ENCODE measurements at regions not wholly inside any gene's neighbourhood (a gene's known extent, or its start where the extent isn't known, plus 50 kb on each side); places are given as distances from the start of the nearest gene placed in this dataset.

DNA sequence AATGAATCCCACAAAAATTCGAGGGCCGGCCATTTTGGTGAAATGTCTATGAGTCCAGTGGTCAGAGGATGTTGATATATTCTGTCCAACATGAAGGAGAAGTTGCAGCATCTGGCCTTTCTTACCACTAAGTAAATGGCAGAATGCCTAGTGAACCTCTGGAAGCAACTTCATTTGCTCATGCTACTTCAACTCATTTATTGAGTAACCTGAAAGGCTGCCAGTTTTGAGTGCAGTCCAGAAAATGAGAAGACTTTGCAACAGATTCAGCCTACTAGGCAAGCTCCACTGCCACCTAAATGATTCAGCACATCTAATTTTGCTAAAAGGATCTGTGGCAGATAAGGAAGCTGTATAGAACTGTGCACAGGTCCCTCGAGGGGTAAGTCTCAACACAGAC lies 265.0 kb downstream of the OPA1 start:
- H3K9me3 Mint-ChIP-seq: no peaks in the 10 kb centered on the region
- H3K27ac ChIP-seq (ENCODE audit: low read length): no peak overlapping the region
- WGBS (ENCODE audit: insufficient coverage): 80% methylated on average over 2 of the region's 3 CpGs

DNA sequence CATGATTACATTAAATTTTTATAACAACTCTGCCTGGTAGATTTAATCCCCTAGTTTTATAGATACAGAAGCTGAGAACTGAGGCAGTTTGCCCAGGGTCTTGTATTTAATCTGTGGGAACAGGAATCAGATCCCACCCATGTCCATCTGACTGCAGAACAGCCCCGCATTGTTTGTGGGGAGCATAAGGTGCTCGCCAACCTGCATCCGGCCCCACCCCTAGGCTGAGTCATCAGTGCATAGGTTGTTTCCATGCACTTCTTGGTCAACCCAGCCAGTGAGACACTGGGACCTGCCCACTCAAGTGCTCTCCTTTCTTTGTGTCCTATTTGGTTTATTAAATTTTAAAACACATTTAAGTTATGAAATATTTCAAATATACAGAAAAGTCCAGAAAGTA lies 266.2 kb downstream of the OPA1 start:
- ATAC-seq (replicated peaks in 1 of 4): no peak
- Mint-ChIP-seq H3K27me3 (peaks cover 0 to 1% of the 10 kb centered on the region in 2 donors), H3K36me3 (no peaks in the 10 kb centered on the region), H3K4me3 (no peak overlapping the region), H3K9me3 (no peaks in the 10 kb centered on the region), H3K27ac (no peak overlapping the region), H3K4me1 (no peaks in the 10 kb centered on the region)
- no peak overlapping the region for H3K4me3 ChIP-seq (ENCODE audit: control insufficient read depth in 1 of 2, extremely low read depth in 1 of 2, low read length in 1 of 2)
- ChIA-PET POLR2A (no interaction called here), CTCF (interaction anchor here in 1 of 2 donors (0.6 kb wide), 1 partner anchor 186 kb away, joined by 3 read pairs; no protein-coding TSS in a partner anchor)
- no CpG with 5 or more reads among the region's 3 CpGs for WGBS (ENCODE audit: insufficient coverage)
- H3K4me1 ChIP-seq (ENCODE audit: control insufficient read depth in 1 of 2, extremely low read depth in 1 of 2, insufficient read depth in 2 of 2, low read length in 2 of 2): no peaks in the 10 kb centered on the region
- H3K9me3 ChIP-seq: no peaks in the 10 kb centered on the region
- H3K36me3 ChIP-seq (ENCODE audit: control insufficient read depth in 2 of 2, extremely low read depth in 1 of 2, insufficient read depth in 1 of 2, low read length in 1 of 2): no peaks in the 10 kb centered on the region
- no peak overlapping the region for H3K27ac ChIP-seq (ENCODE audit: low read length)
- no peak for DNase-seq
- no peaks in the 10 kb centered on the region for H3K27me3 ChIP-seq (replicated peaks in 1 of 2; ENCODE audit: control insufficient read depth in 2 of 2, extremely low read depth in 1 of 2, insufficient read depth in 2 of 2, low read length in 1 of 2)

More for the DNA sequence above, 265.0 kb downstream of the OPA1 start:
- H3K36me3 Mint-ChIP-seq: no peaks in the 10 kb centered on the region
- Histone ChIP-seq H3K9me3 (no peaks in the 10 kb centered on the region), H3K4me3 (ENCODE audit: control insufficient read depth in 1 of 2, extremely low read depth in 1 of 2, low read length in 1 of 2) (no peak overlapping the region), H3K4me1 (ENCODE audit: control insufficient read depth in 1 of 2, extremely low read depth in 1 of 2, insufficient read depth in 2 of 2, low read length in 2 of 2) (no peaks in the 10 kb centered on the region), H3K36me3 (ENCODE audit: control insufficient read depth in 2 of 2, extremely low read depth in 1 of 2, insufficient read depth in 1 of 2, low read length in 1 of 2) (no peaks in the 10 kb centered on the region), H3K27me3 (replicated peaks in 1 of 2; ENCODE audit: control insufficient read depth in 2 of 2, extremely low read depth in 1 of 2, insufficient read depth in 2 of 2, low read length in 1 of 2) (no peaks in the 10 kb centered on the region)
- POLR2A ChIA-PET: no interaction called here
- H3K27me3 Mint-ChIP-seq: no peaks in the 10 kb centered on the region
- no peaks in the 10 kb centered on the region for H3K4me1 Mint-ChIP-seq
- no peak overlapping the region for H3K27ac Mint-ChIP-seq
- DNase-seq: no peak
- CTCF ChIA-PET: no interaction called here
- no peak overlapping the region for H3K4me3 Mint-ChIP-seq
- ATAC-seq (replicated peaks in 1 of 4): no peak

DNA sequence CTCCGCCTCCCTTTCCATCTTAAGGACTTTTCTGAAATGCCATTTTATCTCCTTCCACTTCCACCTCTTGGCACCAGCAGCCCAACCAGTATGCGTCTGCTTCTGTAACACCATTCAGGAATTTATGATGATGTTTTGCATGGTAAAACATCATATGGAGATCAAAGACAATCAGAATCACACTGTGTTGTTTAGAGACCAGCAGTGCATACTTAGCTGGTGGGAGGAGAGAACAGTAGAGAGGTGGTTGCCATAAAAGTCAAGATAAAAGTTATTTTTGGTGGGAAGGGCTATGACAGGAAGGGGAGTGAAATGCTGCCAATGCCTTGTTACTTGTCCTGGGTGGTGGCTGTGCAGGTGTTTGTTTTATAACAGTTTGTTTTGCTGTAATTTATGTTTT lies 268.0 kb downstream of the OPA1 start:
- Mint-ChIP-seq H3K4me1 (peaks cover 0 to 4% (median 0%) of the 10 kb centered on the region in 3 donors), H3K27me3 (peaks cover 0 to 1% of the 10 kb centered on the region in 2 donors), H3K4me3 (no peak overlapping the region), H3K36me3 (no peaks in the 10 kb centered on the region), H3K9me3 (no peaks in the 10 kb centered on the region), H3K27ac (no peak overlapping the region)
- Histone ChIP-seq H3K4me3 (ENCODE audit: control insufficient read depth in 1 of 2, extremely low read depth in 1 of 2, low read length in 1 of 2) (no peak overlapping the region), H3K36me3 (ENCODE audit: control insufficient read depth in 2 of 2, extremely low read depth in 1 of 2, insufficient read depth in 1 of 2, low read length in 1 of 2) (no peaks in the 10 kb centered on the region), H3K27ac (ENCODE audit: low read length) (no peak overlapping the region), H3K9me3 (no peaks in the 10 kb centered on the region), H3K4me1 (ENCODE audit: control insufficient read depth in 1 of 2, extremely low read depth in 1 of 2, insufficient read depth in 2 of 2, low read length in 2 of 2) (no peaks in the 10 kb centered on the region), H3K27me3 (replicated peaks in 1 of 2; ENCODE audit: control insufficient read depth in 2 of 2, extremely low read depth in 1 of 2, insufficient read depth in 2 of 2, low read length in 1 of 2) (no peaks in the 10 kb centered on the region)
- no peak for ATAC-seq (replicated peaks in 1 of 4)
- no CpG with 5 or more reads among the region's 2 CpGs for WGBS (ENCODE audit: insufficient coverage)
- ChIA-PET POLR2A (no interaction called here), CTCF (no interaction called here)
- DNase-seq: no peak

DNA sequence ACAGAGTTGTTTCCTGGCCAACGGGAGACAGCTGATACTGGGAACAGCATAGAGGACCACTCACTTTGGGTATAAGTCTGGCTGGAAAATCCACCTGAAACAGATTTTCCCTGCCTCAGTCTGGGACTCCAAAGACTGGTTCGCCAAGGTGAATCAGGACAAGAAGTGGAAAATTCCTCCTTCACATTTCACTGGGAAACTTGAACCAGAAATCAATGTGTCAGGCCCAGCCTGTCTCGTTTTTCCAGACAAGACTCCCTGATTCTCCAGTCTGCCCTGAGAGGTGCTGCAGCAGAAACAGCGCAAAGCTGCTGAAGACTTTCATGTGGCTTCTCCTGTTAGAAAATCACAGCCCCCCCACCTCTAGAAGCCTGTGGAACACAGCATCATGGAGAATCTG lies 269.8 kb downstream of the OPA1 start:
- Mint-ChIP-seq H3K27ac (no peak overlapping the region), H3K36me3 (no peaks in the 10 kb centered on the region), H3K9me3 (no peaks in the 10 kb centered on the region), H3K4me3 (no peak overlapping the region), H3K27me3 (peaks cover 0 to 6% of the 10 kb centered on the region in 2 donors), H3K4me1 (peaks cover 0 to 4% (median 0%) of the 10 kb centered on the region in 3 donors)
- Histone ChIP-seq H3K4me3 (ENCODE audit: control insufficient read depth in 1 of 2, extremely low read depth in 1 of 2, low read length in 1 of 2) (no peak overlapping the region), H3K27ac (ENCODE audit: low read length) (no peak overlapping the region), H3K36me3 (ENCODE audit: control insufficient read depth in 2 of 2, extremely low read depth in 1 of 2, insufficient read depth in 1 of 2, low read length in 1 of 2) (no peaks in the 10 kb centered on the region), H3K9me3 (no peaks in the 10 kb centered on the region), H3K4me1 (ENCODE audit: control insufficient read depth in 1 of 2, extremely low read depth in 1 of 2, insufficient read depth in 2 of 2, low read length in 2 of 2) (no peaks in the 10 kb centered on the region), H3K27me3 (replicated peaks in 1 of 2; ENCODE audit: control insufficient read depth in 2 of 2, extremely low read depth in 1 of 2, insufficient read depth in 2 of 2, low read length in 1 of 2) (peaks cover 0 to 7% of the 10 kb centered on the region in 2 experiments)
- 63% methylated on average over 2 of the region's 4 CpGs for WGBS (ENCODE audit: insufficient coverage)
- DNase-seq (no peak), ATAC-seq (replicated peaks in 1 of 4) (no peak)
- CTCF ChIA-PET: no interaction called here
- POLR2A ChIA-PET: no interaction called here

DNA sequence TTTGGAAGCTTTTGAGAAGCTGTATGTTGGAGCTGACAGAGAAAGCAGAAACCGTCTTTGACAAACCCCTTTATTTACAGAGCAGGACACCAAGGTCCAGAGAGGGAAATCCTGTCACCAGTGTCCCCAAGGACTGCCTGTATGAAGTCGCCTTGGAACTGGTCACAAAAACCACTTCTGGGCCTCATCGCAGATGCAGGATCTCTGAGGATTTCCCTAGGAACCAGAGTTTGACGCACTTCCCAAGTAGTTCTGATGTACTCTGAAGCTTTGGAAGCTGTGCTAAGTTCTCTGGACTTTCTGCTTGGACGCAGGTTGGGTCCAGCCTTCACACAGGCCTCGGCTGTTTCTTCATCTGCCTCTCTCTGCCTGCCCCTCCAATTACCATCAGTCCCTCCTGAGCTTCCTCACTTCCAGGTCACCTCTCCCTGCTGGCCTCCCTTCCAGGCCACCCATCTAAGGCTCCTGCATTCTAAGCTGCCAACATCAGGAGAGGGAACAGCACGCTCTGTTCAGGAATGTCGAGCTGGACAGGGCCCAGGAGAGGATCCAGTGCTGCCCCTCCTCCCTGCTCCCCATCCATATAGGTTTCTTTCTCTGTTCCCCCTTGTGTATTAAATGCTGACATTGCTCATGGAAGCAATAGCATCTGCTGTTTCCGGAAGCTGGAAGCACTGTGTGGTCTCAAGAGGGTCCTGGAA lies 270.8 kb downstream of the OPA1 start:
- no peaks in the 10 kb centered on the region for H3K9me3 ChIP-seq
- CTCF ChIA-PET: no interaction called here
- no peak overlapping the region for H3K4me3 ChIP-seq (ENCODE audit: control insufficient read depth in 1 of 2, extremely low read depth in 1 of 2, low read length in 1 of 2)
- peaks cover 0 to 9% of the 10 kb centered on the region in 2 experiments for H3K27me3 ChIP-seq (replicated peaks in 1 of 2; ENCODE audit: control insufficient read depth in 2 of 2, extremely low read depth in 1 of 2, insufficient read depth in 2 of 2, low read length in 1 of 2)
- no peak for ATAC-seq (replicated peaks in 1 of 4)
- H3K36me3 ChIP-seq (ENCODE audit: control insufficient read depth in 2 of 2, extremely low read depth in 1 of 2, insufficient read depth in 1 of 2, low read length in 1 of 2): no peaks in the 10 kb centered on the region
- Mint-ChIP-seq H3K27ac (no peak overlapping the region), H3K9me3 (no peaks in the 10 kb centered on the region), H3K36me3 (no peaks in the 10 kb centered on the region), H3K4me3 (no peak overlapping the region), H3K4me1 (peaks cover 0 to 9% (median 0%) of the 10 kb centered on the region in 3 donors), H3K27me3 (peaks cover 6 to 15% of the 10 kb centered on the region in 2 donors)
- 84% methylated on average over 6 of the region's 9 CpGs for WGBS (ENCODE audit: insufficient coverage)
- no peak for DNase-seq
- POLR2A ChIA-PET: no interaction called here
- no peaks in the 10 kb centered on the region for H3K4me1 ChIP-seq (ENCODE audit: control insufficient read depth in 1 of 2, extremely low read depth in 1 of 2, insufficient read depth in 2 of 2, low read length in 2 of 2)
- no peak overlapping the region for H3K27ac ChIP-seq (ENCODE audit: low read length)

DNA sequence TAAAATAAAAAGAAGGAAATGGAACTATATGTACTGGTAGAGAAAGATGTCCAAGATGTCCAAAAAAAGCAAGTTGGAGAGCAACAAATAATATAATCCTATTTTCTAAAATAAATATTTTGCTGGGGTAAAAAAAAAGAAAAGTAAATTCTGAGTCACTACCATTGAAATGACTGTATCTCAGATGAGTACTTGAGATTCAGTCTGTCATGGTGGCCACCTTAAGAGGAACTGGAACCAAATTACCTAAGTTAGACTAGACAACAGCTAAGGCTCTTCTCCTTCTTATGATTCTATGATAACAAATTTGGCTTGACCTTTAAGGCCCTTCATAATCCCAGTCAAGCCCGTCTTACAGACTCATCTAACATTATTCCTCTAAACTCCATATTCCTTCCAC lies 270.6 kb upstream of the HES1 start:
- Mint-ChIP-seq H3K27me3 (peaks cover 10 to 21% of the 10 kb centered on the region in 2 donors), H3K9me3 (no peaks in the 10 kb centered on the region), H3K4me1 (peaks cover 0 to 10% (median 9%) of the 10 kb centered on the region in 3 donors), H3K27ac (no peak overlapping the region), H3K4me3 (no peak overlapping the region), H3K36me3 (no peaks in the 10 kb centered on the region)
- H3K9me3 ChIP-seq: no peaks in the 10 kb centered on the region
- H3K27ac ChIP-seq (ENCODE audit: low read length): no peak overlapping the region
- no peaks in the 10 kb centered on the region for H3K36me3 ChIP-seq (ENCODE audit: control insufficient read depth in 2 of 2, extremely low read depth in 1 of 2, insufficient read depth in 1 of 2, low read length in 1 of 2)
- no peak for ATAC-seq (replicated peaks in 1 of 4)
- peaks cover 0 to 8% of the 10 kb centered on the region in 2 experiments for H3K4me1 ChIP-seq (ENCODE audit: control insufficient read depth in 1 of 2, extremely low read depth in 1 of 2, insufficient read depth in 2 of 2, low read length in 2 of 2)
- DNase-seq: no peak
- H3K27me3 ChIP-seq (replicated peaks in 1 of 2; ENCODE audit: control insufficient read depth in 2 of 2, extremely low read depth in 1 of 2, insufficient read depth in 2 of 2, low read length in 1 of 2): peaks cover 0 to 24% of the 10 kb centered on the region in 2 experiments
- no peak overlapping the region for H3K4me3 ChIP-seq (ENCODE audit: control insufficient read depth in 1 of 2, extremely low read depth in 1 of 2, low read length in 1 of 2)
- POLR2A ChIA-PET: no interaction called here
- CTCF ChIA-PET: no interaction called here
- 100% methylated on average over 1 of the region's 1 CpG for WGBS (ENCODE audit: insufficient coverage)
